ENCODE measurements at regions not wholly inside any gene's neighbourhood (a gene's known extent, or its start where the extent isn't known, plus 50 kb on each side); places are given as distances from the start of the nearest gene placed in this dataset.
"Not testable (repeated sequence)": the region's sequence is repeated elsewhere in the genome, so short reads cannot be mapped to it uniquely, and the experiment has no call there.

DNA sequence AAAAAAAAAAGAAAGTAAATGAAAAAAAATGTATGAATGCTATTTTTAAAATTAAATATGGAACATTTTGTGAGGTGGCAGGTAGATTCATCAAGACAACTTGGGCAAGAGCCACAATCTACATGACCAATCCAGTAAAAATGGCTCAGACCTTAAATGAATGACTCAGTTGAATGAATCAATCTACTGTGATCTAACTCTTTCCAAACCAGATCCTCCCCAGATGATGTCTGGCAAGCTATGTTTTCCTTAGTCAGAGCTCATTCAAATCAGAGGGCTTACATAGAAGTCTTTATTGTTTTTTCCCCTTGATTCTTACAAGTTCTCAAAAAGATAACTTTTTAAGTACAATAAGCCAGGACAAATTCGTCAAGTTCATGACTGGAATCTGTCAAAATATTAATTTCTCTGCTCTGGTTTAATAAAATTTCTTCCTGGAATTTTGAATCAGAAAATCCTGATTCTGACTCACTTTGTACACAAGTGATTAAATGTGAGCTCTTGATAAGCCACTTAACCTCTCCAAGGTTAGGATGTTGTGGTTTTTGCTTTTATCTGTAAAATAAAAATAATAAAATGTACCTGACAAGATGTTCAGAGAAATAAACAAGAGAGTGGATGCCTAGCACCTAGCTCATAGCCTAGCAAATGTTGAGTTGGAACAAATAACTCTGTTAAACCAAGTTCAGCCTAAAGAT is 105.6 kb upstream of the SMIM31 start:
- H4K20me1 ChIP-seq (ENCODE audit: insufficient read depth, low read length), result no peaks in the 10 kb centered on the region
- H2AFZ ChIP-seq (ENCODE audit: low read depth, low read length), result no peak overlapping the region
- H3K4me3 ChIP-seq (ENCODE audit: low read length), result no peak overlapping the region
- no peaks in the 10 kb centered on the region for H3K27me3 ChIP-seq (ENCODE audit: low read depth, low read length)
- no peaks in the 10 kb centered on the region for H3K4me1 ChIP-seq (ENCODE audit: low read length)
- H3K79me2 ChIP-seq (ENCODE audit: low read length), result no peaks in the 10 kb centered on the region
- H3K9me3 ChIP-seq (ENCODE audit: insufficient read depth, low read length), result no peaks in the 10 kb centered on the region
- H3K4me2 ChIP-seq (ENCODE audit: low read length), result no peak overlapping the region
- no peak overlapping the region for H3K27ac ChIP-seq (ENCODE audit: low read length)
- no peak for TF ChIP-seq EZH2phosphoT487 (IDR thresholded peaks at IDR 0.05; ENCODE audit: low read depth)
- no peak for TF ChIP-seq CTCF (IDR thresholded peaks at IDR 0.05; ENCODE audit: low read depth, low read length)
- H3K36me3 ChIP-seq (replicated peaks; ENCODE audit: low read depth, low read length), result no peaks in the 10 kb centered on the region
- no peak overlapping the region for H3K9ac ChIP-seq (ENCODE audit: low read length)

GRCh38 chr4:164648849-164649212 is 105.1 kb upstream of the SMIM31 start:
- Histone ChIP-seq H3K79me2 (ENCODE audit: low read length) (no peaks in the 10 kb centered on the region), H2AFZ (ENCODE audit: low read depth, low read length) (no peak overlapping the region), H3K9me3 (ENCODE audit: insufficient read depth, low read length) (no peaks in the 10 kb centered on the region), H3K4me1 (ENCODE audit: low read length) (no peaks in the 10 kb centered on the region), H4K20me1 (ENCODE audit: insufficient read depth, low read length) (no peaks in the 10 kb centered on the region), H3K27me3 (ENCODE audit: low read depth, low read length) (no peaks in the 10 kb centered on the region), H3K4me3 (ENCODE audit: low read length) (no peak overlapping the region), H3K36me3 (replicated peaks; ENCODE audit: low read depth, low read length) (no peaks in the 10 kb centered on the region), H3K4me2 (ENCODE audit: low read length) (no peak overlapping the region), H3K9ac (ENCODE audit: low read length) (no peak overlapping the region), H3K27ac (ENCODE audit: low read length) (no peak overlapping the region)
- TF ChIP-seq CTCF (IDR thresholded peaks at IDR 0.05; ENCODE audit: low read depth, low read length) (no peak), EZH2phosphoT487 (IDR thresholded peaks at IDR 0.05; ENCODE audit: low read depth) (no peak)

- Histone ChIP-seq H3K9ac (ENCODE audit: low read length) (no peak overlapping the region), H3K4me1 (ENCODE audit: low read length) (no peaks in the 10 kb centered on the region), H4K20me1 (ENCODE audit: insufficient read depth, low read length) (no peaks in the 10 kb centered on the region), H3K36me3 (replicated peaks; ENCODE audit: low read depth, low read length) (no peaks in the 10 kb centered on the region), H3K79me2 (ENCODE audit: low read length) (no peaks in the 10 kb centered on the region), H3K4me3 (ENCODE audit: low read length) (no peak overlapping the region), H3K9me3 (ENCODE audit: insufficient read depth, low read length) (peaks cover 5% of the 10 kb centered on the region; the same call in 1 of the 2 replicates), H3K27me3 (ENCODE audit: low read depth, low read length) (no peaks in the 10 kb centered on the region), H3K4me2 (ENCODE audit: low read length) (no peak overlapping the region), H3K27ac (ENCODE audit: low read length) (no peak overlapping the region), H2AFZ (ENCODE audit: low read depth, low read length) (no peak overlapping the region)
- no peak for TF ChIP-seq CTCF (IDR thresholded peaks at IDR 0.05; ENCODE audit: low read depth, low read length)
- TF ChIP-seq EZH2phosphoT487 (IDR thresholded peaks at IDR 0.05; ENCODE audit: low read depth), result no peak
Measured at GRCh38 chr4:164659765-164660164, 94.2 kb upstream of the SMIM31 start.

GRCh38 chr4:164676152-164676551 is 77.8 kb upstream of the SMIM31 start:
- not testable (repeated sequence) for H2AFZ ChIP-seq (ENCODE audit: low read depth, low read length); H3K4me1 ChIP-seq (ENCODE audit: low read length); H3K9me3 ChIP-seq (ENCODE audit: insufficient read depth, low read length); H3K27ac ChIP-seq (ENCODE audit: low read length); H3K9ac ChIP-seq (ENCODE audit: low read length); H4K20me1 ChIP-seq (ENCODE audit: insufficient read depth, low read length); H3K79me2 ChIP-seq (ENCODE audit: low read length); H3K4me2 ChIP-seq (ENCODE audit: low read length); H3K4me3 ChIP-seq (ENCODE audit: low read length); H3K27me3 ChIP-seq (ENCODE audit: low read depth, low read length); H3K36me3 ChIP-seq (replicated peaks; ENCODE audit: low read depth, low read length)

All from OCI-LY3 (cell line).